NCI-H2196 (cell line): ENCODE measurements at regions not wholly inside any gene's neighbourhood (a gene's known extent, or its start where the extent isn't known, plus 50 kb on each side); places are given as distances from the start of the nearest gene placed in this dataset.

Experiments
- DNase-seq: peaks from one replicate; lab custom pipeline; 2025; ENCODE audit not compliant: unreplicated experiment; lab: John Stamatoyannopoulos, UW

DNA sequence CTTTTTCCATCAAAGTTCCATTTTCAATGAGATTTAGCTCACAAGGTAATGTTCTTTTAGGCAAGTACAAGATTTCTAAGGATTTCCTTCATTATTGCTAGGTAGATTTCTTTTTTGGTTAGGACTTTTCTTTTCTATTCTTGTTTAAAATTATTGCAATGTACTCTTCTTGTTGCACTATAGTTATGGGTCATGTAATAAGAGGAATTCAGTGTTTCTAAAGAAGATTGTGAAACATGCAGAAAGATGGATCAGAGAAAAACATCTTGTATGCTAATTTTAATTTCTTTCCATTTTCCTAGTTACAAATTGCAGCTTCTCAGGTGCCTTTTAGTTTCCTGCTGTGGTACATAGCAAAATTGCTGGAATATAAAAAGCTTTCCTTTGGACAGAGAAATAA lies 56.1 kb downstream of the BTG1 start:
- no peak for DNase-seq

GRCh38 chr12:92088805-92089204 lies 56.8 kb downstream of the BTG1 start:
- no peak for DNase-seq

DNA sequence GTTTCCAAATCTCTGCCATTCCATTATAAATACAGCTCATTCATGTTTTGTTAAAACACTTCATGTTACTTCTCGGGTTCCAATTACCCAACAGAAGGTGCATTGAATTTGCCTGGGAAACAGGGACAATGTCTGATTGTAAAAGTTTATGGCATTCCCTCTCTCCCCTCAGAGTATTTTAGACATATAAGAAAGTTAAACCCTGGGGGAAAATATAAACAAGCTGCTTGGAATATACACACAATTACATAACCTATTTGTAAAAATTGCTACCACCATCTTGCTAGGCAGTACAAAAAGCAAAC lies 60.0 kb downstream of the BTG1 start:
- peak; percentile 9 for DNase-seq

GRCh38 chr12:92085040-92085735 lies 60.5 kb downstream of the BTG1 start:
- DNase-seq = no peak

GRCh38 chr12:92080911-92081285 lies 64.7 kb downstream of the BTG1 start:
- DNase-seq = no peak

- no peak for DNase-seq
Observed at GRCh38 chr12:92079054-92079385, 66.6 kb downstream of the BTG1 start.

GRCh38 chr12:92078167-92079053 lies 67.2 kb downstream of the BTG1 start:
- no peak for DNase-seq

GRCh38 chr12:92077530-92077929 lies 68.1 kb downstream of the BTG1 start:
- no peak for DNase-seq

GRCh38 chr12:92076101-92076500 lies 69.5 kb downstream of the BTG1 start:
- DNase-seq = no peak

DNA sequence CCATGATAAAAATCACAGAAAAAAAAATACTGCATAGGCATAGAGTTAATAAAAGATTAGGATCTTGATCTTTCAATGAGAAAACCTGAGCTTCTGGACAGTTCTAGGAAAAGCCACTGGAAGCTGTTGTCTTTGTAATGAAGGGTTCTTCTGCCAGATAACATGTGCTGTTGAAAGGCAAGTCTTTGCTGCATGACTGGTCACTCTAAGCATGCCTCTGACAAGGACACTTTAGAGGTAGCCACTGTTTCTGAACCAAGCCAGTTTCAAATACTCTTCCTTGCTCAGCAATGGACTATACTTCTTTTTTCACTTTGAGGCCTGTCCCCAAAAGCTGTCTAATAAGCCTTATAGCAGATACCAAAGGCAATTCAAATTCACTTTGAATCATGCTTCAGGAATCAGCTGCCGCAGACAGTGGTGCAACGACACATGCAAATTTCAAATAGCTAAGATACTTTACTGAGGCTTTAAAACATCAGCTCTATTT lies 70.2 kb downstream of the BTG1 start:
- no peak for DNase-seq

DNA sequence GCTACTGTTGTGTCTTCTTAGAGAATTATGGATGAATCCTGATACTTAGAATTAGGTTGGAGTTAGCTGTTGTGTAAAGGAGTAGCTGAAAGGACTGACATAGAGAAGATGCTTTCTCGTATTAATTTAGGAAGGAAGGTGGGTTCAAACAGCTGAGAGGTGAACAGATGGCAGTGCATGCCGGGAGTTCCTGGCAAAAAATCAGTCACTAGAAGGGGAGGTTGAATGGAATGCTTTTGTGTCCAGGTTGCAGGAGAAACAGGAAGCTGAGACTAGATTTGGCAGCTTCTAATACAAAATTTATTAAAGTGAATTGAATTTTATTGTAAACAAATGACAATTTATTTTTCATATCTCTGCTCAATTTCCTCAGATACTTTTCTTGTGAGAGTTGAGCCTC lies 70.8 kb downstream of the BTG1 start:
- DNase-seq = no peak

- no peak for DNase-seq
Observed at GRCh38 chr12:92073094-92073493, 72.6 kb downstream of the BTG1 start.

- DNase-seq = no peak
Observed at GRCh38 chr12:92072112-92072511, 73.5 kb downstream of the BTG1 start.

DNA sequence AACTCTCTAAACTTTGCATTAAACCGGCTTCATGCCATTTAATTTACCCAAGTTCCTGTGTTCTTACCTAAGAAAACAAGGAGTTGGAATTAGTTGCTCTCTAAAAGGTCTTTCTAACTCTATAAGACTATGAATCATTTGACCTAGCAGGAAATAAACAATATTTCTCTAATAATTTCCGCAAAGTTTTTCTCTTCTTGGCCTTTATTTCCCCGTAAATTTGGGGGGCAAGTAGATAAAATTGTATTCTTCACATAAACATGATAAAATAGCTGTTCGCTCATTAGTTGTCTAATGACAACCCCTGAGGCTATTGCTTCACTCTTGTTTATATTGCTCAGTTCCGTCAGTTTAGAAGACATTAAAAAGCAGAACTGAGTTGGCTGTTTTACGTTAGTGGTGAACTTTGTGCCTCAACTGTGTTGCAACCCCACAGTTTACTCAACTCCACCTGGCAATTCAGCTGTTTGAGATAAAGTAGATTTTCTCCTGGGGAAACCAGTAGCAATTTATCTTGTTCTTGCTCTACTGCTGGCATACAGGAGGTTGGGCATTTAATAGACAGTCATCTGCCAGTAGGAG lies 74.7 kb downstream of the BTG1 start:
- no peak for DNase-seq

DNA sequence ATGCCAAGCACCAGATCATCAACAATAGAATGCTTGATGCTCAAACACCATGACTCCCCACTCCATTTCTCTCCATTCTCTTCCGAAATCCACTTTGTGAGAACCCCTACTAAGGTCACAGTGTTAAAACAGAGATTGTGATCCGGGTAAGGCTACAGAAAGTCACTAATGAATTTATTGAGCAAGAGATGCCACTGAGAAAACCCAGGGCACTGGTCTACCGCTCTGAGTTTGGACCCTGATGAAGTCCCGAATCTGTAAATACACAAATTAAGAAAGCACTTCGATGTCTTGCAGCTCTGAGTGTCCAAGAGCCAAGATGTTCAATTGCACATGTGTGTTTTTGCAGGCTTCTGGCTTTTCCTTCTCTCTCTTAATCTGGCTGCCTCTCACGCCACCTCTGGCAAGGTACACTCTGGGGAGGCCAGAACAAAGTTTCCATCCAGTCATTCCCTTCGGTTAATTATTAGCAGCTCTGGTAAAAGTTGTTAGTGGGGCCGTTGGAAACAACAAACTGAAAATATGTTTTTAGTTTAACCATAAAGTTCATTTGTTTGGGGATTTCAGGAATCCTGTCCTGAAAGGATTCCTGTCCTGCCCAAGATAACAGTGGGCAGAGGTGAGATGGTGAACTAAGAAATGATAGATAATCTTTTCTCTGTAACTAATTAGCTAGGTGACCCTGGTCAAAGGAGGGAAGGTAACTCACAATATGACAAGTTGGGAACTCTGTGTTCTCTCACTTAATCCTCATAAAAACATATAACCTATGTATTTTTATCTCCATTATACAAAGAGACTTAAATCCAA lies 75.4 kb downstream of the BTG1 start:
- DNase-seq = no peak

- DNase-seq = peak; percentile 46
Observed at GRCh38 chr12:92068459-92068858, 77.2 kb downstream of the BTG1 start.

DNA sequence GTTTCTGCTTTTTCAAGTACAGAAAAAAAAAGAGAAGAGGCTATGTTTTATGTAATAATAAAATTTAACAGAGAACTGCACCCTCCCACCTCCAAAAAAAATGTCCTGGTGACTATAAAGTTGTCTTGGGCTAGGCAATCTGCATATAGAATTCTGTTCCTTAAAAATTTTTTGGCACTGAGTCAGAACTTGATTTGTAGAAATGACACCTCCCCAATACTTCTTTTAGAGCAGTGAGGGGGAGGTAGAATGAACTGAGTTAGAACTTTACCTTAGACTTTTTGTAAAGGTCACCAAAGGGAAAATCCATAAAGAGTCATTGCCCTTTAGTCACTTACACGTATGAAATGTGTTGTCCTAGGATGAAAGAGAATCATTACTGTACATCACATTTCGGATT lies 80.0 kb downstream of the BTG1 start:
- DNase-seq = no peak

- peak; percentile 57 for DNase-seq
Observed at GRCh38 chr12:92065018-92065499, 80.6 kb downstream of the BTG1 start.

DNA sequence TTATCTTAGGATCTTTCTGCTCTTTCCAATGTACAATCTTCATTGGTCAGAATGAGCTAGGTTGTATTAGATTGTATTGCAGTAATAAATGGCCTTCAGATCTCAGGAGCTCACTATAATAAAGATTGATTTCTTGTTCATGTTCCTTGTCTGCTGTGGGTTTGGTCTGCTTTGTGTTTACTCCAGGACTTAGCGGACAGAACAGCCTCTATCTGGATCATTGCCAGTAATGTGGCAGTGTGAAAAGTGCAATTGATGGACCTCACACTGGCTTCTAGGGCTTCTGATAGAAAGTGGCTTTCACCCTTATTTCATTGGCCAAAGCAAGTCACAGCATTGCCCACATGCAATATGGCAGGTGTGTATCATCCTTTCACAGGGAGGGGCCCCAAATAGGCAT lies 81.2 kb downstream of the BTG1 start:
- DNase-seq = peak; percentile 23

DNA sequence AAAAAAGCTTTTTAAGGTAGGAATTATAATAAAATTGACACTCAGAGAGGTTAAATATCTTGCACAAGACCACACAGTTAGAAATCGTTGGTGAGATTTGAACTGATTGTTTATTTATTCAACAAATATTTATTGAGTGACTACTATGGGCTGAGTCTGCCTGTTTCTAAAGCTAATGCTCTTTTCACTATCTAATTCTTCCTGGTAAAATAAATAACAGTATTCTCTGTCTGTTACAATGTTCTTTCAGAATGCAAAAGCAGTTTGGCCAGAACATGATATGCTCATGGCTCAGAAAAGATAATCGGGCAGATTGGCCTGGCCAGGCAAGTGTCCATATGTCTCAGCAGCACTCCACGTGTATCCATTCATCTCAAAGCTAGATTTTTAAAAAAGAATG lies 82.0 kb downstream of the BTG1 start:
- DNase-seq = no peak
